Parathyroid adenoma (tissue), 2 donors: ENCODE measurements at regions not wholly inside any gene's neighbourhood (a gene's known extent, or its start where the extent isn't known, plus 50 kb on each side); places are given as distances from the start of the nearest gene placed in this dataset.

Experiments used
- H2AFZ ChIP-seq: fragments of 300-600 bp; sonication (generic); one replicate; pipeline ENCODE4 v1.7.0; 2017; ENCODE audit warnings: antibody characterized with exemption, mild to moderate bottlenecking
- H3K27ac ChIP-seq: fragments of 300-600 bp; sonication (generic); one replicate; pipeline ENCODE4 v1.7.0; 2017
- H3K27me3 ChIP-seq: fragments of 300-600 bp; sonication (generic); one replicate; pipeline ENCODE4 v1.7.0; 2017; ENCODE audit warnings: low read length; ENCODE audit not compliant: control insufficient read depth, insufficient read depth
- H3K36me3 ChIP-seq: fragments of 300-600 bp; sonication (generic); one replicate; pipeline ENCODE4 v1.7.0; 2017; ENCODE audit warnings: low read length; ENCODE audit not compliant: control insufficient read depth, insufficient read depth
- H3K4me1 ChIP-seq: fragments of 300-600 bp; sonication (generic); one replicate; pipeline ENCODE4 v1.7.0; 2017; ENCODE audit warnings: control low read depth
- H3K4me2 ChIP-seq: fragments of 300-600 bp; sonication (generic); one replicate; pipeline ENCODE4 v1.7.0; 2017; ENCODE audit warnings: low read length
- H3K4me3 ChIP-seq: fragments of 300-600 bp; sonication (generic); one replicate; pipeline ENCODE4 v1.7.0; 2017; ENCODE audit warnings: low read depth, low read length
- H3K79me2 ChIP-seq: fragments of 300-600 bp; sonication (generic); one replicate; pipeline ENCODE4 v1.7.0; 2017; ENCODE audit warnings: control low read depth
- H3K9ac ChIP-seq: fragments of 300-600 bp; sonication (generic); one replicate; pipeline ENCODE4 v1.7.0; 2017; ENCODE audit warnings: mild to moderate bottlenecking
- H3K9me3 ChIP-seq: fragments of 300-600 bp; sonication (generic); one replicate; pipeline ENCODE4 v1.7.0; 2017; ENCODE audit warnings: low read length; ENCODE audit not compliant: control insufficient read depth
- TF ChIP-seq, protein P1 (sequence below): fragments of 300-600 bp; sonication (generic); IDR thresholded peaks from one replicate; pipeline ENCODE4 v1.7.0; 2017; ENCODE audit warnings: antibody characterized with exemption, mild to moderate bottlenecking
- donor health status: primary hyperparathyroidism.

DNA sequence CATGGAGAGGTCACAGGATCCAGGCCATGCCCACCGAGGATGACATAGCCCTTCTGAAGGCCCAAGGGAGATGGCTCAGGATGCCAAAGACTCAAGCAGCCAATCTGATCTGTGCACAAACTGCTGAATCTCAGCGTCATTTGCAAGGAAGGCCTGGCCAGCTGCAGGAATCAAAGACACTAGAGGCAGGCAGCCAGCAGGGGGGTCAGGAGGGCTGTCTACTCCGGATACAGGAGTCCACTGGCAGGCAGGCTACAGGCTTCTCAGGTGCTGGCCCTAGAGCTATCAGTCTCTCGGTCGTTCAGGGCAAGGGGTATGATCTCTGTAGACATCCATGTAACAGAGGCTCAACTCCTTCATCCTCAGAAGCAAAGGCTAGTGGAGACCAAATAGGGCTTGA, 1735.3 kb downstream of the TP53TG3F start:
- Histone ChIP-seq H3K9ac (no peak overlapping the region), H3K79me2 (no peaks in the 10 kb centered on the region), H3K4me3 (no peak overlapping the region), H3K4me2 (no peak overlapping the region), H3K36me3 (no peaks in the 10 kb centered on the region), H3K27ac (no peak overlapping the region), H2AFZ (no peak overlapping the region), H3K27me3 (no peaks in the 10 kb centered on the region), H3K4me1 (no peaks in the 10 kb centered on the region), H3K9me3 (no peaks in the 10 kb centered on the region)
- TF ChIP-seq, protein P1, sequence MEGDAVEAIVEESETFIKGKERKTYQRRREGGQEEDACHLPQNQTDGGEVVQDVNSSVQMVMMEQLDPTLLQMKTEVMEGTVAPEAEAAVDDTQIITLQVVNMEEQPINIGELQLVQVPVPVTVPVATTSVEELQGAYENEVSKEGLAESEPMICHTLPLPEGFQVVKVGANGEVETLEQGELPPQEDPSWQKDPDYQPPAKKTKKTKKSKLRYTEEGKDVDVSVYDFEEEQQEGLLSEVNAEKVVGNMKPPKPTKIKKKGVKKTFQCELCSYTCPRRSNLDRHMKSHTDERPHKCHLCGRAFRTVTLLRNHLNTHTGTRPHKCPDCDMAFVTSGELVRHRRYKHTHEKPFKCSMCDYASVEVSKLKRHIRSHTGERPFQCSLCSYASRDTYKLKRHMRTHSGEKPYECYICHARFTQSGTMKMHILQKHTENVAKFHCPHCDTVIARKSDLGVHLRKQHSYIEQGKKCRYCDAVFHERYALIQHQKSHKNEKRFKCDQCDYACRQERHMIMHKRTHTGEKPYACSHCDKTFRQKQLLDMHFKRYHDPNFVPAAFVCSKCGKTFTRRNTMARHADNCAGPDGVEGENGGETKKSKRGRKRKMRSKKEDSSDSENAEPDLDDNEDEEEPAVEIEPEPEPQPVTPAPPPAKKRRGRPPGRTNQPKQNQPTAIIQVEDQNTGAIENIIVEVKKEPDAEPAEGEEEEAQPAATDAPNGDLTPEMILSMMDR = no peak

DNA sequence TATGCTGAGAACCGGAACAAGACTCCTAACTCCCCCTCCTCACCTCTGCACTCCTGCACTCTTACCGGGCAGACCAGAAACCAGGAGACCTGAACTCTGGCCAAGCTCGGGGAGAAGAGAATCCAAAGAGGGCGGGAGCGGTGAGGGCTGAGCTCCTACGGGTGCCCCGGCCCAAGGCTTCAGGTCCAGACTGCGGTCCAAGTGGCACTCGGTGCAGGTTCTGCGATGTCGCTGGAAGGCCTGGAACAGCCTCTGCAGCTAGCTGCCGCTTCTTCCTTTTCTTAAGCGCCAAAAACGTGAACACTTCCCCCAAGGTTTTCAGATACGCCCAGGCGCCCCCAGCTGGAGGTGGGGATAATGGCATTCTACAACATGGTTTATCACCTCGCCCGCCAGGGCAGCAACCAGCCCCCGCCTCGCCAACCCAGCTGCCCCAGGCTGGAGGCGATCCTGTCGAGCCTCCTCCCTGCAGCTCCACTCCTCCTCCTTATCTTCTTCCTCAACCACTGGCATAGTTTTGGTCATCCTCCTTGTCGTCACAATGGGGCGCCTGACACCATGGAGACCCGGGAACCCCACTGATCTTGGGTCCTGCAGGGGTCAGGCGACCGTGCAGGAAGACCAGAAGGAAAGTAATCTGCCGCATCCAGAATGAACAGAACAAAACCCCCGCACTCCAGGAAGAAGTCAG, 1735.9 kb downstream of the TP53TG3F start:
- no peak overlapping the region for H3K4me3 ChIP-seq
- TF ChIP-seq, protein P1 = no peak

DNA sequence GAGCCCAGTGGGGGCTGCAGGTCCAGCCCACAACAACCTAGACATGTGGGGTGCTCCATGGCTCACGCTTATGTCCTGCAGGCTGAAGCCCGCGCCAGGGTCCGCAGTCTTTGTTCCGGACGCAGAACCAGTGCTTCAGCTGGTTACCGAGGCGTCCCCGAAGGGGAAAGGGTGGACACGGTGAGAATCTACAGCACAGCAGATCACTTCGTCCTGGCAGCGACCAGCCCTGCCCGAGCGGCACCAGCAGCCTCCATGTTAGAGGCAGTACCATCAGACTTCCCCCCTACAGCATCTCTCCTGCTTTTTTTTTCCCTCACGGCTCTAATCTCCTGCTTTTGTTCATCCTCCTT, 1736.4 kb downstream of the TP53TG3F start:
- Histone ChIP-seq H3K79me2 (no peaks in the 10 kb centered on the region), H3K4me1 (no peaks in the 10 kb centered on the region), H3K9me3 (no peaks in the 10 kb centered on the region), H3K4me2 (no peak overlapping the region), H3K9ac (no peak overlapping the region), H3K4me3 (no peak overlapping the region), H2AFZ (no peak overlapping the region), H3K27me3 (no peaks in the 10 kb centered on the region), H3K27ac (no peak overlapping the region), H3K36me3 (no peaks in the 10 kb centered on the region)
- TF ChIP-seq, protein P1 = no peak

More for the DNA sequence above, 1735.9 kb downstream of the TP53TG3F start:
- Histone ChIP-seq H3K79me2 (no peaks in the 10 kb centered on the region), H3K27me3 (no peaks in the 10 kb centered on the region), H3K4me2 (no peak overlapping the region), H3K27ac (no peak overlapping the region), H3K9me3 (no peaks in the 10 kb centered on the region), H2AFZ (no peak overlapping the region), H3K36me3 (no peaks in the 10 kb centered on the region), H3K4me1 (no peaks in the 10 kb centered on the region), H3K9ac (no peak overlapping the region)

DNA sequence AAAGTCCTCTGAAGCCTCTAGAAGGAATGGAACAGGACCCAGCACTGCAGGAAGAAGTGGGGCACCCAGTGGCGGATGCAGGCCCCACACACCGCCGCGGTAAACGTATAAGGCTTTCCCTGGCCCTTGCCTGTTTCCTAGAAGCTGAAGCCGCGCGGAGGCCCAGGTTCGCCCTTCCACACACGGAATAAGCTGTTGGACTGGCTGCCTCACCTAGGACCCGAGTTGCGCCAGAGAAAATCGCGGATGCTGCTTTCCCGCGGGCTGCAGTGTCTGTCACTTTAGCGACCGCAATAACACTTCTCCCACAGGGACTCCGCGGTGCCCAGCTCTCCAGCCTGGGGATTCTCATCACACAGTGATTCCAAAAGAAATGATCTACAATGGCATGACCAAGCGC, 1736.9 kb downstream of the TP53TG3F start:
- no peaks in the 10 kb centered on the region for H3K9me3 ChIP-seq
- no peak overlapping the region for H3K4me2 ChIP-seq
- H3K36me3 ChIP-seq = no peaks in the 10 kb centered on the region
- no peaks in the 10 kb centered on the region for H3K27me3 ChIP-seq
- H3K4me1 ChIP-seq = no peaks in the 10 kb centered on the region
- no peak overlapping the region for H3K27ac ChIP-seq
- no peak overlapping the region for H2AFZ ChIP-seq
- TF ChIP-seq, protein P1 = no peak
- H3K9ac ChIP-seq = no peak overlapping the region
- no peaks in the 10 kb centered on the region for H3K79me2 ChIP-seq
- H3K4me3 ChIP-seq = no peak overlapping the region

DNA sequence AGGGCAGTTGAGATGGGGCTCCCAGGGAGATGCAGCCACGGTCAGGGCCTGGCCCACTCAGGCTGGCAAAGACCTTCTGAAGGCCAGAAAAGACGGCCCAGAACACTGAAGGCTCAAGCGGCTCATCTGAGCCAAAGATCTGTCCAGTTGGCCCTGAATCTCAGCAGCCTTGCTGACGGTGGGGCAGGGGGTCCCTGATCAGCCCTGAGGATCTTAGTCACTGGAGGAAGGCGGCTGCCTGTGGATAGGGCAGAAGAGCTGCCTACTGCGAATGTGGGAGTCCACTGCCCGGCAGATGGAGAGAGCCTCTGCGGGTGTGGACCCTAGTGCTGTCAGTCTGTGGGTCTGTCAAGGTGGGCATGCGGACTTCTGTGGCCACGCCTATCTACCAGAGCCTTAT, 1738.2 kb downstream of the TP53TG3F start:
- Histone ChIP-seq H3K9ac (no peak overlapping the region), H3K79me2 (no peaks in the 10 kb centered on the region), H3K27me3 (no peaks in the 10 kb centered on the region), H3K4me3 (no peak overlapping the region), H3K4me1 (no peaks in the 10 kb centered on the region), H3K9me3 (no peaks in the 10 kb centered on the region), H3K4me2 (no peak overlapping the region), H3K27ac (no peak overlapping the region), H3K36me3 (no peaks in the 10 kb centered on the region), H2AFZ (no peak overlapping the region)
- TF ChIP-seq, protein P1 = no peak
